HG02678 (cell line): ENCODE measurements at regions not wholly inside any gene's neighbourhood (a gene's known extent, or its start where the extent isn't known, plus 50 kb on each side); places are given as distances from the start of the nearest gene placed in this dataset.
A peak's percentile ranks its signal among the peaks of the same experiment; 100 is the strongest.

ENCODE experiments used
- ATAC-seq: cut with Tn5 transposase; IDR thresholded peaks from one replicate; pipeline ENCODE4 v1.9.1; 2021; ENCODE audit warnings: mild to moderate bottlenecking, moderate library complexity; ENCODE audit not compliant: unreplicated experiment

DNA sequence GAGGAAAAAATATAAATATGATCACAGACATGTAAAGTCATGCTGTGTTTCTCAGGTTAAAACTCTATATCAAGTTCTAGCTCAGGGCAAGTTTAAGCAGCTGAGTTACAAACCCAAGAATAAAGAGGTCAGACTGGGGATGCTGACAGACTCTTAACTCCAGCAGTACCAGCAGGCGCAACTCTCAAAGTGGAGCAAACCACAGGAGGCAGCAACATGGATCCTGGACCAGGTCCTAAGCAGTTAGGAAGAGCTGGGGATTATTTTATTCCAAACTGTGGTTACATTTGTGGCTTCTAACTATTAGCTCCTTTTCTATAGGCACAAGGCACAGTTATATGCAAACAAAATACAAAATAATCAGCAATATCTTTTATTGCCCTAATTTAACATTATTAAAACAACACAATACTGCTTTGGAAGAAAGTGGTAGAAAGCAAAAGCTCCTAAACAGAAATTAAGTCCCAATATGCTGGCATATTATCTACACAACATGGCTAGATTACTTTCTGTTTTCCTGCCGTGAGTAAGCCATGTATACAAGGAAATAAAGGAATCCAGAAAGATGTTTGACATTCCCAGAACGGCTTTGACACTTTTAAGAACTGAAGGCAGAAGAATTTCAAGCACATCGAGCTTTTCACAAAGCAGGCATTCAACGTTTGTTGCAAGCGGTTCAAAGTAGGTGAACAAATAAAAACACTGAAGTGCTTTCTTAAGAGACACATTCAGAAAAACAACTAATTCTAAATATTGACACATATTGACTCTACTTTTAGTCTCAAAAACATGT is 378.8 kb upstream of the ZNF608 start:
- ATAC-seq, result no peak

GRCh38 chr5:125126050-125126449 is 379.6 kb upstream of the ZNF608 start:
- no peak for ATAC-seq

- no peak for ATAC-seq
These were observed 382.8 kb upstream of the ZNF608 start for GRCh38 chr5:125129151-125129806.

DNA sequence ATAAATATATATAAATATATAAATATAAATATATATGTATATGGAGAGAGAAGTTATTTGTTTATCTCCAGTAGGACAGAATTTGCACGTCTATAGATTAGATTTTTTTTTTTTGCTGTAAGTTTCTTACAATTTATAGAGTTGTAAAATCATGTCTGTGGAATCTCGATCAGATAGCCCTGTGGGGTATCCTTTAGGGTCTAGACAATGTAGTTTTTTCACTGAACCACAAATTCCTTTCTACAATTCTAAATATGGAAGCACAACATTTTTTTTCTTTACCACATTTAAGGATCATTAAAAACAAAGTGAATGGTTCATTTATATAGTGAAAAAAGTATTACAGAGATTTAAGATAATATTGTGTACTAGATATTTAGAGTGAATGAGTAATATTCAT is 384.2 kb upstream of the ZNF608 start:
- ATAC-seq, result no peak

GRCh38 chr5:125134216-125135081 is 388.0 kb upstream of the ZNF608 start:
- ATAC-seq, result no peak

DNA sequence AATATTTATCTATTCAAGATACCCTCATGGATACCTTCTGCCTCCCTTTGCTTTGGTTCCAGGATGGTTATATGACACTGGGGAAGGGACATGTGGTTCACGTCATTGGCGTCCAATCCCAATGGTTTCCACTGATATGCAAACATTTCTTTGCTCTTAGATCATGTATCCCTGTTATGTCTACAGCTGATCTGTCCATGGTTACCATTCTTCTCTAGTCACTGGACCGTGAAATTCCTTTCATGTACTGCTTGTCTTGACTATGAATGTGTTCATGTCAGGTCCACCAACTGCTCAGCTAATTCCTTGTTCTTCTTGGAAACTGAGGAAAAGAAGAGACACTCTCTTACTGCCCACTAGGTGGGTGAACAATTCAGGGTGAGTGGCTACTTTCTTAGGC is 391.1 kb upstream of the ZNF608 start:
- no peak for ATAC-seq

DNA sequence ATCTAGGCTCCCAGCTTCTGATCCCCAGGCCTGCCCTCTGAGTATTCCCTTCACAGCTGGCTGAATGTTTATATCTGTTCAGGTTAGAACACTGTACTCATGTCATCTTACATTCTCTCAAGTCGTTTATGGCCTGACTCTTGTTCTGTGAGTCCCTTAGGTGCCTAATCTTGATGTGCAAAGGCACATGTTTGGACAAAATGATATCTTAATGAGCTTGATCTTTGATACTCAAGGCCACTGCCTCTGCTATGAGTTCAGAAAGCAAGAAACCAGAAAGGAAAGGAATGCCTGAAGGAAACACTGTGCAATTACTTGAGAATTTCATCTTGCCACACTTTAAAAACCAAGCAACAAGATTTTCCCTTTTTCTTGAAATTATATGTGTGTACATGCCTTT is 391.8 kb upstream of the ZNF608 start:
- ATAC-seq, result no peak

DNA sequence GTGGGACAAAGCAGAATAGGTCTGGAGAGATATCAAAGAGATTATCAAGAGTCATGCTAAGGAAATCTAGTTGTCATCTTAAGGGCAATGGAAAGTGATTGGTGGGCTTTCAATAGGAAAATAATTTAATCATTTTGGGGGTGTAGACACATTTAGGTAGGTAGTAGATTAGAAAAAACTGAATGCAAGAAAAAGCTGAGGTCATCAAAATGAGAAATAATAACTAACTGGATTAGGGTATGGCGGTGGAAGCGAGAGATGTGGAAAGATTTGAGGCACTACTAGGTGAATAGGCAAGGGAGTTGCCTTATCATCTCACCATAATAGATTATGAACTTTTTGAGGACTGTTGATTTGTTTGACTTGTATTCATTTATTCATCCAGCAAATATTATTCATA is 393.2 kb upstream of the ZNF608 start:
- no peak for ATAC-seq

DNA sequence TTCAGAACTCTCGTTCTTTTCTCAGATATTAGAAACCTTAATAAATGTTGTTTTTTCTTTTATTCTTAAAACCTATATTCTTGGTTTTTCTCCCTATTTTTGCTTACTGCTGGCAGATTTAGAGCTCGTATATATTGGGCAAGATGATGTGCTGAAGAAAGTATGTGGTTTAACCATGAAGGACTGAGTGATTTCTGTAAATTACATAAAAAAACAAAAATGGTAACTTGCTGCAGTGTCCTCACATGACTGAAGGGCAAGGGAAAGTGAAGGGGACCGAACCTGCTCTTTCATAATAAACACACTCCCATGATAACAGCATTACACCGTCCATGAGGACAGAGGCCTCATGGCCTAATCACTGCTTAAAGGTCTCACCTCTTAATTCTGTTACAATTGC is 393.8 kb upstream of the ZNF608 start:
- no peak for ATAC-seq

DNA sequence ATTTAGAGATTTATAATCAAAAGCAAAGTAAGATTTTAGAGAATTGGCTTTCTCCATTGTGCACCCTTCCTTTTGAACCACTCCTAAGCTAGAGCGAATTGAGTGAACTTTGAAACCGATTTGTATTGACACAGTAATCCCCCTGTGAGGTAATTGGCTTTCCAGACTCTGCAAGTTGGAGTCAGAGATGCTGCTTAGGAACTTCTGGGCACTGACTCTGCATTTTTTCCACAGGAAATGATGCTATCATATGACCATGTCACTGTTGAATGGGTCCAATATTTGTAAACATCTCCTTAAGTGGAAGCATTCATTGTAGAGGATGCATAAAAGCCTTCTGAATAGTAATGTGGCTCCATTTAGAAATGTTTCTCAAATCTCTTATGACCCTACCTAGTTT is 394.4 kb upstream of the ZNF608 start:
- no peak for ATAC-seq

DNA sequence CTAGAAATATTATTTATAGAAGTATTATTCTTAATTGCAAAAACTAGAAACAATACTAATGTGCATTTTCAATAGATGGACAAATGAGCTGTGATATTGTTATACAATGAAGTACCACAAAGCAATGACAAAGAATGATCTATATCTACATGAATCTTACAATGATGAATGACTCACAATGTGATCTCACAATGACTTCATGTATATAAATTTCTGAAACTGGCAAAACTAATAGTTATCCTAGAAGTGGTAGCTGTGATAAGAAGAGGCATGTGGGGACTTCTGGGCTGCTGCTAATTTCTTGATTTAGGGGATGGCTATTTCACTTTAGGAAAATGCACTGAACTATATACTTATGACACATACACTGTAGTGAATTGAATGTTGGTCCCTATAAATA is 396.0 kb upstream of the ZNF608 start:
- no peak for ATAC-seq

- no peak for ATAC-seq
These were observed 396.6 kb upstream of the ZNF608 start for GRCh38 chr5:125143011-125143410.

GRCh38 chr5:125148076-125148475 is 401.6 kb upstream of the ZNF608 start:
- no peak for ATAC-seq

DNA sequence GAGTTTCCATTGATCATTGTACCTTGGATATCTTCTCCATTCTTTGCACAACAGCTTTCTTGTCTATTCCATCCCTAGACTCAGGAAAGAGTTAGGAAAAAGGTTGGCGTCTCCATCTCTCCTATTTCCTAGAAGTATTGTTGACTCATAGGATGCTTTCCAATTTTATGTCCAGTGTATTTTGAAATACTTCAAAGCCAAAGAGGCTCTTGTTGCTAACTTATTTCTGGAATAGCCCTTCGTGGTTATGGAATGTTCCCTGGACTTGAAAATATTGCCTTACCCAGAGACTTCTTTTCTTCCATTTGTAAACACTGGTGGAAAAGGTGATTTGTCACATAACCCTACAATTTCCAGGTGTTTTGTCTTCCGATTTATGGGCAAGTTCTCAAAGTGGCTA is 402.3 kb upstream of the ZNF608 start:
- no peak for ATAC-seq

- no peak for ATAC-seq
These were observed 402.7 kb upstream of the ZNF608 start for GRCh38 chr5:125149110-125149509.

GRCh38 chr5:125149527-125149926 is 403.1 kb upstream of the ZNF608 start:
- ATAC-seq, result no peak

- no peak for ATAC-seq
These were observed 403.7 kb upstream of the ZNF608 start for GRCh38 chr5:125150041-125150669.

GRCh38 chr5:125151150-125151900 is 404.9 kb upstream of the ZNF608 start:
- ATAC-seq, result no peak

- ATAC-seq, result peak; percentile 83
These were observed 405.6 kb upstream of the ZNF608 start for GRCh38 chr5:125152044-125152443.

DNA sequence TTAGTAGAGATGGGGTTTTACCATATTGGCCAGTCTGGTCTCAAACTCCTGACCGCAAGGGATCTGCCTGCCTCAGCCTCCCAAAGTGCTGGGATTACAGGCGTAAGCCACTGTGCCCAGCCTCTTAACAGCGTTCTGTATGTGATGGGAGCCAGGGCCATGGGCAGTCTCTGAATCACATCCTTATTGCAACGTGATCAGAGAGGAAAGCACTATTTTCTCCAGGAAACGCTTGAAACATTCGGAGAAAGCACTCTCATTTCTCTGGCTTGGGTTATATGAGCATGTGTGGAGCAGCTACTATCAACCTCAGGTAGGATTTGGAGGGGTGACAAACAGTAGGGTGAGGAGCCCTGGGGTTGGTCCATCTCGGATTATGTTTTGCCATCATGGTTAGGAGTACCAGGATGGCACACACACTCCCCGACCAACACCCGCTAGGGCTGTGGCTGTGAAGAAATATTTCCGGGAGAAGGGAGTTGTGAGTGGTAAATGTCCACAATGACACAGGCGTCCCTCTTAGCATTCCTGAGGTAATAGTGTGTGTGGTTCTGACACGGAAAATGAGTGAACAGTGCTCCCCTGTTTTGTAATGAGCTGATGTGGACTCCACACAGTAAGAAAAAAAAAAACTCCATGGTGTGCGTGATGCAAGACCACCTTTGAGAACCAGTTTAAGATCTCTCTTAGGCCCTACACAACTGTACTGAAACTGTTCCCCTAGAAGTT is 406.2 kb upstream of the ZNF608 start:
- peak; percentile 30 for ATAC-seq
